Memory B cell (primary cell): ENCODE measurements at regions not wholly inside any gene's neighbourhood (a gene's known extent, or its start where the extent isn't known, plus 50 kb on each side); places are given as distances from the start of the nearest gene placed in this dataset.
"Not testable (repeated sequence)": the region's sequence is repeated elsewhere in the genome, so short reads cannot be mapped to it uniquely, and the experiment has no call there.

Source experiments
- ATAC-seq: fragments of 150-1000 bp; cut with Tn5 transposase; 2 replicates; pipeline ENCODE4 v1.10.0; 2021; ENCODE audit warnings: low read depth, mild to moderate bottlenecking, moderate library complexity
- DNase-seq, 2 donors: peaks; one replicate each; pipeline ENCODE4 v3.0.0; 2022; ENCODE audit warnings: low spot score in 2 of 2
- H3K27ac Mint-ChIP-seq: one replicate; pipeline ENCODE4 v1.8.0; 2022; ENCODE audit warnings: mild to moderate bottlenecking, moderate library complexity, mixed read lengths
- H3K27me3 Mint-ChIP-seq: one replicate; pipeline ENCODE4 v1.8.0; 2022; ENCODE audit warnings: mixed read lengths
- H3K36me3 Mint-ChIP-seq: one replicate; pipeline ENCODE4 v1.8.0; 2022; ENCODE audit warnings: mild to moderate bottlenecking, mixed read lengths
- H3K4me1 Mint-ChIP-seq: one replicate; pipeline ENCODE4 v1.8.0; 2022; ENCODE audit warnings: mixed read lengths
- H3K4me3 Mint-ChIP-seq: one replicate; pipeline ENCODE4 v1.8.0; 2022; ENCODE audit warnings: mild to moderate bottlenecking, moderate library complexity, mixed read lengths
- H3K9me3 Mint-ChIP-seq: one replicate; pipeline ENCODE4 v1.8.0; 2022; ENCODE audit warnings: mixed read lengths

DNA sequence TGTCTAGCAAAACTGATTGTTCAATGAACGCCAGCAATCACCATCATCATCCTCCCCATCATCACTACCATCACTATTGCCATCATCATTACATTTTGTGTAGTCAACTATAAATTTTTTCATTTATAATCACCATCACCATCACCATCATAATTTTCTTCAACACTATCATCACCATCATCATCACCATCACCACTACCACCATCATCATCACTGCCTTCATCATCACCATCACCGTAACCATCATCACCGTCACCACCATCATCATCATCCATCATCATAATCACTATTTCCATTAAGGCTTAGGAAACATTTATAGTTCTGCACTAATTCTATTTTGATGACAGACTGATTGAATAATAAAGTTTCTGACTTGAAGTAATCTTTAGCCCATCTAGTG lies 434.8 kb upstream of the TMEM132C start:
- no peaks in the 10 kb centered on the region for H3K36me3 Mint-ChIP-seq
- no peaks in the 10 kb centered on the region for H3K27me3 Mint-ChIP-seq
- no peaks in the 10 kb centered on the region for H3K4me1 Mint-ChIP-seq
- H3K4me3 Mint-ChIP-seq: no peak overlapping the region
- no peak for DNase-seq
- no peak for ATAC-seq
- H3K27ac Mint-ChIP-seq: no peak overlapping the region
- H3K9me3 Mint-ChIP-seq: peaks cover 2% of the 10 kb centered on the region

DNA sequence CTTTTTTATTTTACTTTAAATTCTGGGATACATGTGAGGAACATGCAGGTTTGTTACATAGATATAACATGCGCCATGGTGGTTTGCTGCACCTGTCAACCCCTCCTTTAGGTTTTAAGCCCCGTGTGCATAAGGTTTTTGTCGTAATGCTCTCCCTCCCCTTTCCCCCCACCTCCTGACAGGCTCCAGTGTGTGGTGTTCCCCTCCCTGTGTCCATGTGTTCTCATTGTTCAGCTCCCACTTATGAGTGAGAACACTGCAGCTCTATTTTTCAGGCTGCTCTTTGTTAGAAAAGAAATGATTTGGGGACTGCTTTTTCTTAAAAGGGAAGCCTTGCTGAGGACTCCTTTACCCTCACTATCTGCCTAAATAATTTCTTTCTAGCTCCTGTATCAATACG lies 430.2 kb upstream of the TMEM132C start:
- DNase-seq, H3K36me3 Mint-ChIP-seq, ATAC-seq, H3K27ac Mint-ChIP-seq, H3K9me3 Mint-ChIP-seq, H3K27me3 Mint-ChIP-seq, H3K4me3 Mint-ChIP-seq, H3K4me1 Mint-ChIP-seq: not testable (repeated sequence)

- H3K36me3 Mint-ChIP-seq: no peaks in the 10 kb centered on the region
- H3K27me3 Mint-ChIP-seq: no peaks in the 10 kb centered on the region
- peaks cover 4% of the 10 kb centered on the region for H3K9me3 Mint-ChIP-seq
- H3K4me1 Mint-ChIP-seq: no peaks in the 10 kb centered on the region
- ATAC-seq (no peak), DNase-seq (no peak)
- H3K4me3 Mint-ChIP-seq: no peak overlapping the region
- no peak overlapping the region for H3K27ac Mint-ChIP-seq
Observed at GRCh38 chr12:127857661-127858060, 409.3 kb upstream of the TMEM132C start.

DNA sequence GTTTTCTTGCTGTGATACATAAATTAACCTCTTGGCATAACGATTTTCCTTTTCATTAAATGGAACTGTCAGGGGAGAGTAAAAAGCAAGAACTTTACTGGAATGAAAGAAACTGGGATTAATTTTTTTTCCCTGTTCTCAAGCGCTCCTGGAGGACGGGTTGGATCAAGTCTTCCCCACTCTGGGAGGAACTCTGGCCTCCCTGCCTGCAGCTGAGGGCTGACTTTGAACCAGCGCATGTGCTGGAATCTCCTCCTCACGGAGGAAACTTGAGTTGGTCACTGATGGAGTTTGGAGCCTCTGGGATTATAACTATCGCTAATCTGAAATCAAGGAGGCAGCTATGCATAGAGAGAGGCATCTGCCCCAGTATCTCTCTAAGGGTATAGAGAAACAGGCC lies 406.4 kb upstream of the TMEM132C start:
- peaks cover 6% of the 10 kb centered on the region for H3K9me3 Mint-ChIP-seq
- H3K27me3 Mint-ChIP-seq: no peaks in the 10 kb centered on the region
- no peaks in the 10 kb centered on the region for H3K36me3 Mint-ChIP-seq
- H3K4me1 Mint-ChIP-seq: no peaks in the 10 kb centered on the region
- no peak overlapping the region for H3K4me3 Mint-ChIP-seq
- no peak overlapping the region for H3K27ac Mint-ChIP-seq
- DNase-seq (no peak), ATAC-seq (no peak)

DNA sequence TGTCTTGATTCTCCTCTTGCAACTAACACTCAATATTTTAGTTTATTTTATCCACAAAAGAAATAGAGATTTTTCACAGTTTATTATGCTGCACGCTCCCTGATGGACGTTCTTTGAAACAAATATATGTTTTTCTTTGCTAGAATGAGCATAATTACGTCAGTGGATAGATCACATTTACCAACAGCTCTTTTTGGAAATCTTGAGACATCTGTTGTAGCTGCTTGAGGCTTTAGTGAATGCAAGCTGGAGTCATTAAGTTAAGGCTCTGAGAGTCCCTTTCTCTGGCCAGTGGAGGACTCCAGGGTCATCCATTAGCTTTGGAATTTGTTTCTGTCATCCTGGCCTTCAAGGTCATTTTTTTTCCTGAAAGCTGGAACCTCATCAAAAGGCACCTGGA lies 405.6 kb upstream of the TMEM132C start:
- no peaks in the 10 kb centered on the region for H3K36me3 Mint-ChIP-seq
- no peak overlapping the region for H3K27ac Mint-ChIP-seq
- no peak for ATAC-seq

DNA sequence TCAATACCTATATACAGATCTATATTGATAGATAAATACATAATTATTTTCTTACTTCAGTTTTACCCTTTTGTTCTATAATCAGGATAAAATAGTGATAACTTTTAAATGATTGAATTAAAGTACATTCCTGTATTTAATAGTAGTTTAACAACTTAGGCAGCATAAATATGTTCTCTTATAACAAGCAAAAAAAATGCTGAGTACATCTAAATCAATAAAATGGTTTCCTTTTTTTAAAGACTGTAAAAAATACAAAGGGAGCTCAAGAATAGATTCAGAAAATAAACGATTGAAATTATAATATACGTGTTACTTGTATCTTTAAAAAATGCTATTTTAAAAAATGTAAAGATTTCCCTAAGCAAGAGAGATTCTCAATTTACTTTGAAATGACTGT lies 393.7 kb upstream of the TMEM132C start:
- no peaks in the 10 kb centered on the region for H3K36me3 Mint-ChIP-seq
- no peak overlapping the region for H3K4me3 Mint-ChIP-seq
- H3K27ac Mint-ChIP-seq: no peak overlapping the region
- ATAC-seq: no peak
- H3K4me1 Mint-ChIP-seq: no peaks in the 10 kb centered on the region
- H3K9me3 Mint-ChIP-seq: peaks cover 4% of the 10 kb centered on the region
- H3K27me3 Mint-ChIP-seq: no peaks in the 10 kb centered on the region
- no peak for DNase-seq

More for the DNA sequence above, 405.6 kb upstream of the TMEM132C start:
- Mint-ChIP-seq H3K9me3 (peaks cover 6% of the 10 kb centered on the region), H3K4me3 (no peak overlapping the region), H3K27me3 (no peaks in the 10 kb centered on the region), H3K4me1 (no peaks in the 10 kb centered on the region)
- DNase-seq: no peak

GRCh38 chr12:127881371-127882140 lies 385.4 kb upstream of the TMEM132C start:
- Mint-ChIP-seq H3K4me3 (no peak overlapping the region), H3K9me3 (peaks cover 3% of the 10 kb centered on the region), H3K27me3 (no peaks in the 10 kb centered on the region), H3K4me1 (no peaks in the 10 kb centered on the region), H3K27ac (no peak overlapping the region), H3K36me3 (no peaks in the 10 kb centered on the region)
- ATAC-seq (no peak), DNase-seq (no peak)

DNA sequence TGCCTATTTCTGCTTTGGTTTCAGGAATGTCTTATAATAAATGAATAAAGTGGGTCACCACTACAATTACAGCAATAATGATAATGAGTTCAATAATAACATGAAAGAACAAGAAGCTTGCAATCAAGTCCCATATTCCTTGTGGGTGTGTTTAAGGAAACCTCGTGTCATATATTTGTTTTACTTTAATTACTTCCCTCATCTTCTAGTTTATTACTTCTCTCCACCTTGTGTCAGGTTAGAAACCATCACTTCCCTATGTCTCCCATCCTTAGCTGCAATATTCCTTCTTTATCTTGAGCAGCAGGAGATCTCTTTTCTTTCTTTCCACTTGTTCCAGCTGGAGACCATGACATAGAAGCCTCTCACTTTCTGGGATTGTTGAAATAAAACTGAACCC lies 384.0 kb upstream of the TMEM132C start:
- Mint-ChIP-seq H3K27ac (no peak overlapping the region), H3K4me3 (no peak overlapping the region), H3K4me1 (no peaks in the 10 kb centered on the region), H3K9me3 (peaks cover 2% of the 10 kb centered on the region), H3K36me3 (no peaks in the 10 kb centered on the region), H3K27me3 (no peaks in the 10 kb centered on the region)
- DNase-seq: no peak
- ATAC-seq: no peak

GRCh38 chr12:127885954-127886750 lies 380.8 kb upstream of the TMEM132C start:
- Mint-ChIP-seq H3K4me1 (no peaks in the 10 kb centered on the region), H3K27me3 (peaks cover 1% of the 10 kb centered on the region), H3K9me3 (no peaks in the 10 kb centered on the region), H3K4me3 (no peak overlapping the region), H3K36me3 (no peaks in the 10 kb centered on the region), H3K27ac (no peak overlapping the region)
- ATAC-seq: no peak
- no peak for DNase-seq

GRCh38 chr12:127886827-127887226 lies 380.1 kb upstream of the TMEM132C start:
- Mint-ChIP-seq H3K27me3 (peaks cover 1% of the 10 kb centered on the region), H3K9me3 (no peaks in the 10 kb centered on the region), H3K27ac (no peak overlapping the region), H3K36me3 (no peaks in the 10 kb centered on the region), H3K4me1 (no peaks in the 10 kb centered on the region), H3K4me3 (no peak overlapping the region)
- DNase-seq: no peak
- ATAC-seq: no peak

- ATAC-seq: no peak
- Mint-ChIP-seq H3K9me3 (no peaks in the 10 kb centered on the region), H3K27ac (no peak overlapping the region), H3K36me3 (no peaks in the 10 kb centered on the region), H3K4me1 (no peaks in the 10 kb centered on the region), H3K27me3 (peaks cover 1% of the 10 kb centered on the region), H3K4me3 (no peak overlapping the region)
- no peak for DNase-seq
Observed at GRCh38 chr12:127888943-127889719, 377.8 kb upstream of the TMEM132C start.

DNA sequence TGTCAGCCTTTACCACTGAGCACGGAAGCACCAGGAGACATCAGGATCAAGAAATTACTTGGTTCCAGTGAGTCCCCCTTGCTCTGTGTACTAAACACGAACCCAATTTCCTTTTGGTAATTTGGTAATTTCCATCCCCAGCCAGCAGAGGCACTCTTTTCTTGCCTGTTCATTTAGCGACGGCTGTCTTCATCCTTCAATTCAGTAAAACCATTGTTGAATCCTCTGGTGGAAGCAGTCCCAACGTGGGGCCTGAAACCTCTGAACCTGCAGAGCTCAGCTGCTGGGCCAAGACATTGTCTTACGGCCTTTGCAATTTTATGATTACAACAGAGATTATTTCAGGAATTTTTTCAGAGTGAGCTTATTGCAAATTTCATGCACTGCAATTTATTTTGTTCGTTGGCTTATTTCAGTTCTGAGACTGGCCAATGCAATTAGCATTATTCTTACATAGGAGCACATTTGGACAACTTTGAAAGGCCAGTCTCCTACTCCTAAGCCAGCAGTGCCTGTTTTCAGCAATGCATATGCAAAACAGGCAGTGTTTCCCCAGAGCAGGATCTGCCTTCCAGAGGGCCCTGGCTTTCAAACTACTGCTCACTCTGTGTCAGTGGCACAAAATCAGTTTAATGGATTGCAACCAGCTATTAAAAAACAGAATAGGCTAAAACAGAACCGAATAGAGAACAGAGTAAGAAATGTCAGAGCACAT lies 372.9 kb upstream of the TMEM132C start:
- Mint-ChIP-seq H3K27ac (no peak overlapping the region), H3K36me3 (no peaks in the 10 kb centered on the region), H3K27me3 (peaks cover 1% of the 10 kb centered on the region), H3K4me3 (no peak overlapping the region), H3K4me1 (no peaks in the 10 kb centered on the region), H3K9me3 (no peaks in the 10 kb centered on the region)
- ATAC-seq (no peak), DNase-seq (no peak)

DNA sequence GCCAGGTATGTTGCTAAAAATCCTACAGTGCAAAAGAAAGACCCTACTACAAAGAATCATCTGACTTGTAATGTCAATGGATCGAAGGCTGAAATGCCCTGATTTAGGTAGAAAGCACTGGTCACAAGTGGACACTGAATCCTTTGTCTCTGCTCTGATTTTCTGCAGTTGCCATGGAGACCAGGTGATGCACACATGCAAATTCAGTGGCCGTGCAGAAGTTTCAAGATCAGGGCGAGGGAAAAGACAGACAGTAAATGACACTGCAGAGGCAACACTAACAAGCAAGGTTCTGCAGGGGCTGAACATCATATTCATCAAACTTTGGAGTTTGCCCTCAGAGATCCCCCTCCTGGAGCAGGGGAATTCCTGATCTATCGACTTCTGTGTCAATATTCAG lies 370.3 kb upstream of the TMEM132C start:
- H3K27ac Mint-ChIP-seq: no peak overlapping the region
- ATAC-seq (no peak), DNase-seq (no peak)
- no peaks in the 10 kb centered on the region for H3K36me3 Mint-ChIP-seq
- H3K9me3 Mint-ChIP-seq: no peaks in the 10 kb centered on the region
- H3K4me1 Mint-ChIP-seq: no peaks in the 10 kb centered on the region
- H3K27me3 Mint-ChIP-seq: no peaks in the 10 kb centered on the region
- no peak overlapping the region for H3K4me3 Mint-ChIP-seq

DNA sequence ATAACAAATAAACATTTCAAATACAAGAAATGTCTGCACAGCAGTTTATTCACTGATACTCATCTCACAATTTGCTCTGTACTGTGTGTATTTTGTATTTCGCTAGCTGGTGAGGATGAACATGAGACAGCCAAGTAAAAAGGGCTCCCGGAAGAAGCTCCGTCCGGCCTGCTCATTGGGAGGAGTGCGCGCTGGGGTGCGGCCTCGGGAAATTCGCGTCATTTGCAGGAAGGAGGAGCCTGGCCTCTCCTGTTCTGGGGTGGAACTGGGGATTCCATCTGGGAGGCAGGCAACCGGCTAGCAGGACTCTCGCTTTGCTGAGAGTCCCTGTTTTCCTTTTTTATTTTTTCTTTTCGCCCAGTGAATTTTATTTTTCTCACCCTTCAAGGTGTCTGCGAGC lies 368.4 kb upstream of the TMEM132C start:
- H3K27me3 Mint-ChIP-seq: no peaks in the 10 kb centered on the region
- H3K36me3 Mint-ChIP-seq: no peaks in the 10 kb centered on the region
- H3K27ac Mint-ChIP-seq: no peak overlapping the region
- H3K4me1 Mint-ChIP-seq: no peaks in the 10 kb centered on the region
- no peak overlapping the region for H3K4me3 Mint-ChIP-seq
- ATAC-seq (no peak), DNase-seq (no peak)
- no peaks in the 10 kb centered on the region for H3K9me3 Mint-ChIP-seq
